Testis (tissue), 2 donors: ENCODE measurements at regions not wholly inside any gene's neighbourhood (a gene's known extent, or its start where the extent isn't known, plus 50 kb on each side); places are given as distances from the start of the nearest gene placed in this dataset.

Experiments used
- DNase-seq: peaks from one replicate; pipeline ENCODE4 v3.0.0-alpha.2; 2019
- H3K27ac ChIP-seq, 2 donors: fragments of 200-600 bp; sonication (generic); one replicate each; pipeline ENCODE4 v1.5.1; 2019
- H3K27me3 ChIP-seq: fragments of 200-600 bp; sonication (generic); one replicate; pipeline ENCODE4 v1.5.1; 2019
- H3K36me3 ChIP-seq: fragments of 200-600 bp; sonication (generic); one replicate; pipeline ENCODE4 v1.5.1; 2017; ENCODE audit warnings: low read depth; ENCODE audit errors: missing control alignments
- H3K4me1 ChIP-seq: fragments of 200-600 bp; sonication (generic); one replicate; pipeline ENCODE4 v1.5.1; 2019
- H3K4me3 ChIP-seq, 2 donors: fragments of 200-600 bp; sonication (generic); one replicate each; pipeline ENCODE4 v1.5.1; 2017 to 2019
- H3K9me3 ChIP-seq: fragments of 200-600 bp; sonication (generic); one replicate; pipeline ENCODE4 v1.5.1; 2017
- POLR2A ChIP-seq: fragments of 450-650 bp; IDR thresholded peaks from one replicate; pipeline ENCODE4 v1.6.1; 2017; ENCODE audit warnings: antibody characterized with exemption, mild to moderate bottlenecking, moderate library complexity
- WGBS, 2 donors: methylation state at CpG; one replicate each; pipeline ENCODE4 v1.1.5; 2018; 5-methylcytosine and 5-hydroxymethylcytosine counted together
- intact Hi-C: fragments of 100-400 bp; cut with DNase I; formaldehyde crosslinking; loops from one replicate; pipeline ENCODE4 v1.15.1; 2023; ENCODE audit warnings: low total_unique reads
- TF ChIP-seq, protein P1 (sequence below), 3 experiments: fragments of 450-650 bp in 2 of 3; fragments of 200-600 bp in 1 of 3; sonication (generic) in 1 of 3; IDR thresholded peaks; one replicate each; pipeline ENCODE4 v1.5.1; 2016 to 2019; ENCODE audit warnings: antibody characterized with exemption in 3 of 3, mild to moderate bottlenecking in 2 of 3, moderate library complexity in 1 of 3

GRCh38 chr3:159252772-159253384 lies 451.0 kb downstream of the MFSD1 start:
- no peaks in the 10 kb centered on the region for H3K36me3 ChIP-seq
- intact Hi-C loops = loop anchor here (10.0 kb wide), 1 partner anchor 398 kb away; no protein-coding TSS in a partner anchor
- H3K27ac ChIP-seq = no peak overlapping the region
- 44 to 52% methylated on average over 2 of the region's 2 CpGs for whole genome bisulfite sequencing, 2 donors
- H3K9me3 ChIP-seq = no peaks in the 10 kb centered on the region
- H3K4me3 ChIP-seq = no peak overlapping the region
- no peak for DNase-seq
- TF ChIP-seq POLR2A = no peak
- TF ChIP-seq, protein P1, sequence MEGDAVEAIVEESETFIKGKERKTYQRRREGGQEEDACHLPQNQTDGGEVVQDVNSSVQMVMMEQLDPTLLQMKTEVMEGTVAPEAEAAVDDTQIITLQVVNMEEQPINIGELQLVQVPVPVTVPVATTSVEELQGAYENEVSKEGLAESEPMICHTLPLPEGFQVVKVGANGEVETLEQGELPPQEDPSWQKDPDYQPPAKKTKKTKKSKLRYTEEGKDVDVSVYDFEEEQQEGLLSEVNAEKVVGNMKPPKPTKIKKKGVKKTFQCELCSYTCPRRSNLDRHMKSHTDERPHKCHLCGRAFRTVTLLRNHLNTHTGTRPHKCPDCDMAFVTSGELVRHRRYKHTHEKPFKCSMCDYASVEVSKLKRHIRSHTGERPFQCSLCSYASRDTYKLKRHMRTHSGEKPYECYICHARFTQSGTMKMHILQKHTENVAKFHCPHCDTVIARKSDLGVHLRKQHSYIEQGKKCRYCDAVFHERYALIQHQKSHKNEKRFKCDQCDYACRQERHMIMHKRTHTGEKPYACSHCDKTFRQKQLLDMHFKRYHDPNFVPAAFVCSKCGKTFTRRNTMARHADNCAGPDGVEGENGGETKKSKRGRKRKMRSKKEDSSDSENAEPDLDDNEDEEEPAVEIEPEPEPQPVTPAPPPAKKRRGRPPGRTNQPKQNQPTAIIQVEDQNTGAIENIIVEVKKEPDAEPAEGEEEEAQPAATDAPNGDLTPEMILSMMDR (IDR thresholded peaks at IDR 0.05) = peak in 2 of 3 experiments; percentile 52 to 55
- H3K4me1 ChIP-seq = no peaks in the 10 kb centered on the region
- no peaks in the 10 kb centered on the region for H3K27me3 ChIP-seq

- TF ChIP-seq POLR2A = no peak
- TF ChIP-seq, protein P1 (IDR thresholded peaks at IDR 0.05) = no peak
- 81 to 83% methylated on average over 1 of the region's 1 CpG for WGBS, 2 donors
- Histone ChIP-seq H3K9me3 (no peaks in the 10 kb centered on the region), H3K4me1 (no peaks in the 10 kb centered on the region), H3K27ac (no peak overlapping the region), H3K36me3 (no peaks in the 10 kb centered on the region), H3K27me3 (no peaks in the 10 kb centered on the region), H3K4me3 (no peak overlapping the region)
- no peak for DNase-seq
- intact Hi-C loops = loop anchor here (10.0 kb wide), 1 partner anchor 399 kb away; no protein-coding TSS in a partner anchor
These were observed 452.0 kb downstream of the MFSD1 start for GRCh38 chr3:159253860-159254259.

DNA sequence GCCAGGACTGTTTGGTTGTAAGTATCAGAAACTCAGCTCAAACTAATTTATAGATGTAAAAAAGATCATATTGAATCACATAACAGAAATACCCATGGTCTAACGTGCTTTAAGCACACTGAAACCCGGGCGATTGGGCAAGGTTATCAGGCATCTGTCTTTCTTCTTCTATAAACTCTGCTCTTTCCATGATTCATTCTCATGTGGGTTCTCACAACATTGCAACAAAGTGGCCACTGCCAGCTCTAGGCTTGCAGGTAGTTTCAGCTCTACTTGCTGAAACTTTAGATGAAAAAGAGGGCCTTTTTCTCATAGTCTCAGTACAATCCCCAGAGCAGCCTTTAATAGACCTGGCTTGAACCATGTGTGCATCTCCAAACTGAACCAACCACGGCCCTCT lies 456.1 kb downstream of the MFSD1 start:
- peak; percentile 21 for DNase-seq
- no peak overlapping the region for H3K27ac ChIP-seq
- H3K4me3 ChIP-seq = no peak overlapping the region
- H3K4me1 ChIP-seq = no peaks in the 10 kb centered on the region
- no peaks in the 10 kb centered on the region for H3K27me3 ChIP-seq
- WGBS, 2 donors = 70 to 72% methylated on average over 4 of the region's 4 CpGs
- no peaks in the 10 kb centered on the region for H3K36me3 ChIP-seq
- H3K9me3 ChIP-seq = no peaks in the 10 kb centered on the region
- intact Hi-C loops = loop anchor here (10.0 kb wide), 1 partner anchor 403 kb away; no protein-coding TSS in a partner anchor
- TF ChIP-seq, protein P1 (IDR thresholded peaks at IDR 0.05) = no peak
- TF ChIP-seq POLR2A = no peak

DNA sequence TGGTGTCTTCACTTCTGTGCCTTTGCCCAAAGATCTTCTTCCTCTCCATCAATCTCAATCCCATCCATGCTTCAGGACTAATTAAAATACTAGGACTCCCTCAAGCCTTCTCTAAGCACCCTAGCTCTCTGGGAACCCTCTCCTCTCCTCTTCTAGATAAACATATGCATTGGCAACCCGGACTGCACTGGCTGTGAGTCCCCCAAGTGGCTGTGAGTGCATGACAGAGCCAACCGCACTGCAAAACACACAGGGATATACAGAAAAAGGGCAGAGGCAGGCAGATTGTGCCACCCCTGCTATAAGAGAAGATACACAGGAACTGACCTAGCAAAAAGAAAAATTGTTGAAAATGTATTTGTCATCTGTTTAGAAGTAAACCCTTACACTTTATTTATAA lies 457.1 kb downstream of the MFSD1 start:
- no peak for TF ChIP-seq POLR2A
- TF ChIP-seq, protein P1 (IDR thresholded peaks at IDR 0.05) = no peak
- DNase-seq = no peak
- no peak overlapping the region for H3K27ac ChIP-seq
- no peaks in the 10 kb centered on the region for H3K9me3 ChIP-seq
- H3K36me3 ChIP-seq = no peaks in the 10 kb centered on the region
- no peaks in the 10 kb centered on the region for H3K27me3 ChIP-seq
- WGBS, 2 donors = 54 to 68% methylated on average over 2 of the region's 2 CpGs
- intact Hi-C loops = loop anchor here (10.0 kb wide), 1 partner anchor 404 kb away; no protein-coding TSS in a partner anchor
- H3K4me3 ChIP-seq = no peak overlapping the region
- no peaks in the 10 kb centered on the region for H3K4me1 ChIP-seq
